Inflammatory macrophage treated with lipopolysaccharide for 4 hours (primary cell): ENCODE measurements at regions not wholly inside any gene's neighbourhood (a gene's known extent, or its start where the extent isn't known, plus 50 kb on each side); places are given as distances from the start of the nearest gene placed in this dataset.

ENCODE experiments used
- DNase-seq: peaks from one replicate; pipeline ENCODE4 v3.0.0-alpha.2; 2020

DNA sequence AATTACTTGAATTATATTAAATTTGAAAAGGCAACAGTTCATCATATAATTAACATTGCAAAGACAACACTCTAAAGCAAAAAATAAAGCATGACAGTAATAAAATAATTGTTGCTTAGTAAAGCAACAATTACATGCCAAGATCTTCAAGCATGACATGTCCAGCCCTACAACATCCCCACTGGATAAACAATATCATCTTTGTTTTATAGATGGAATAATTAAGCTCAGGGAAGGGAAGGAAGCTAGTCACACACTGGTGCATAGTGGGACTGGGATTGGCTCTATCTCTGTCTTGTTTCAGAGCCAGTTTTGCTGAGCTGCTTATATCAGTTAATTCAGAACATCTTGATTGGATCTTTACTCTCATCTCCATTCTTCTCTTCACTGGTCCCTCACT, 49.9 kb upstream of the PARD3B start:
- DNase-seq = no peak
